Gastroesophageal sphincter (tissue), 3 donors: ENCODE measurements at regions not wholly inside any gene's neighbourhood (a gene's known extent, or its start where the extent isn't known, plus 50 kb on each side); places are given as distances from the start of the nearest gene placed in this dataset.

Experiments
- CTCF ChIP-seq, 4 experiments: fragments of 200-600 bp in 2 of 4; fragments of 450-650 bp in 2 of 4; sonication (generic) in 1 of 4; IDR thresholded peaks; one replicate each; pipeline ENCODE4 v1.5.1; 2017 to 2019; ENCODE audit warnings: antibody characterized with exemption in 4 of 4, mild to moderate bottlenecking in 2 of 4, moderate library complexity in 2 of 4
- EP300 ChIP-seq: sonication (generic); formaldehyde crosslinking; IDR thresholded peaks from one replicate; pipeline ENCODE4 v1.6.1; 2017; ENCODE audit warnings: antibody characterized with exemption, mild to moderate bottlenecking
- POLR2A ChIP-seq, 2 donors: fragments of 450-650 bp; IDR thresholded peaks; one replicate each; pipeline ENCODE4 v1.6.1; 2017; ENCODE audit warnings: antibody characterized with exemption in 2 of 2, mild to moderate bottlenecking in 2 of 2, moderate library complexity in 1 of 2
- POLR2AphosphoS5 ChIP-seq: sonication (generic); formaldehyde crosslinking; IDR thresholded peaks from one replicate; pipeline ENCODE4 v1.6.1; 2017; ENCODE audit warnings: antibody characterized with exemption

GRCh38 chr5:136605638-136606037 is 240.3 kb upstream of the TRPC7 start:
- TF ChIP-seq POLR2A (IDR thresholded peaks at IDR 0.05) (no peak), CTCF (IDR thresholded peaks at IDR 0.05) (no peak), POLR2AphosphoS5 (no peak), EP300 (no peak)
